OCI-LY1 (cell line): ENCODE measurements at regions not wholly inside any gene's neighbourhood (a gene's known extent, or its start where the extent isn't known, plus 50 kb on each side); places are given as distances from the start of the nearest gene placed in this dataset.

ENCODE experiments used
- EZH2 ChIP-seq: fragments of 200-600 bp; sonication (generic), shearing (Covaris generic); IDR thresholded peaks from 2 replicates; pipeline ENCODE4 v1.8.0; 2017; ENCODE audit warnings: borderline replicate concordance, mixed run types, mild to moderate bottlenecking, antibody characterized with exemption, low read length, moderate library complexity, mixed read lengths
- TF ChIP-seq, protein P1 (sequence below): fragments of 200-600 bp; sonication (generic), shearing (Covaris generic); IDR thresholded peaks from 2 replicates; pipeline ENCODE4 v1.5.1; 2017; ENCODE audit warnings: mild to moderate bottlenecking, antibody characterized with exemption, low read length, moderate library complexity, mixed read lengths

GRCh38 chr21:18146820-18147219 is 97.8 kb upstream of the CHODL start:
- no peak for TF ChIP-seq EZH2
- TF ChIP-seq, protein P1, sequence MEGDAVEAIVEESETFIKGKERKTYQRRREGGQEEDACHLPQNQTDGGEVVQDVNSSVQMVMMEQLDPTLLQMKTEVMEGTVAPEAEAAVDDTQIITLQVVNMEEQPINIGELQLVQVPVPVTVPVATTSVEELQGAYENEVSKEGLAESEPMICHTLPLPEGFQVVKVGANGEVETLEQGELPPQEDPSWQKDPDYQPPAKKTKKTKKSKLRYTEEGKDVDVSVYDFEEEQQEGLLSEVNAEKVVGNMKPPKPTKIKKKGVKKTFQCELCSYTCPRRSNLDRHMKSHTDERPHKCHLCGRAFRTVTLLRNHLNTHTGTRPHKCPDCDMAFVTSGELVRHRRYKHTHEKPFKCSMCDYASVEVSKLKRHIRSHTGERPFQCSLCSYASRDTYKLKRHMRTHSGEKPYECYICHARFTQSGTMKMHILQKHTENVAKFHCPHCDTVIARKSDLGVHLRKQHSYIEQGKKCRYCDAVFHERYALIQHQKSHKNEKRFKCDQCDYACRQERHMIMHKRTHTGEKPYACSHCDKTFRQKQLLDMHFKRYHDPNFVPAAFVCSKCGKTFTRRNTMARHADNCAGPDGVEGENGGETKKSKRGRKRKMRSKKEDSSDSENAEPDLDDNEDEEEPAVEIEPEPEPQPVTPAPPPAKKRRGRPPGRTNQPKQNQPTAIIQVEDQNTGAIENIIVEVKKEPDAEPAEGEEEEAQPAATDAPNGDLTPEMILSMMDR: no peak
